H1 (cell line): ENCODE measurements at regions not wholly inside any gene's neighbourhood (a gene's known extent, or its start where the extent isn't known, plus 50 kb on each side); places are given as distances from the start of the nearest gene placed in this dataset.

ENCODE experiments used
- CTCF ChIA-PET: fragments of 300-600 bp; sonication (Branson Sonifier 250); formaldehyde crosslinking; loops from one replicate; lab custom pipeline; 2021; ENCODE audit not compliant: partially characterized antibody; lab: Charles Lee
- POLR2A ChIA-PET: fragments of 300-600 bp; sonication (Branson Sonifier 250); formaldehyde crosslinking; loops from one replicate; lab custom pipeline; 2021; ENCODE audit warnings: inconsistent platforms; ENCODE audit not compliant: partially characterized antibody; lab: Charles Lee
- DNase-seq, 2 experiments: peaks; one replicate each; pipeline versions ENCODE4 v3.0.0 to v3.0.0-alpha.2; 2010 to 2022; ENCODE audit warnings: low spot score in 2 of 2, low read depth in 1 of 2, mixed read lengths in 1 of 2
- FAIRE-seq: peaks from 2 replicates; lab custom pipeline; 2011; peaks lifted over from hg19 to GRCh38; lab: Jason Lieb, UNC
- H2AFZ ChIP-seq: 2 replicates; pipeline ENCODE4 v1.8.1; 2012; ENCODE audit warnings: low read length, inconsistent platforms
- H2AK5ac ChIP-seq: 2 replicates; pipeline ENCODE4 v1.6.1; 2013; ENCODE audit warnings: low read depth, low read length
- H2BK120ac ChIP-seq: replicated peaks from 2 replicates; pipeline ENCODE3; 2013; ENCODE audit warnings: low read depth, low read length, inconsistent platforms
- H2BK12ac ChIP-seq: 2 replicates; pipeline ENCODE4 v1.6.1; 2013; ENCODE audit warnings: low read depth, low read length
- H2BK15ac ChIP-seq: 2 replicates; pipeline ENCODE4 v1.6.1; 2013; ENCODE audit warnings: low read length
- H2BK20ac ChIP-seq: 2 replicates; pipeline ENCODE4 v1.6.1; 2013; ENCODE audit warnings: low read length
- H2BK5ac ChIP-seq: 2 replicates; pipeline ENCODE4 v1.6.1; 2013; ENCODE audit warnings: low read depth, low read length
- H3K14ac ChIP-seq: 2 replicates; pipeline ENCODE4 v1.6.1; 2013; ENCODE audit warnings: inconsistent platforms; ENCODE audit not compliant: insufficient read length
- H3K18ac ChIP-seq: 2 replicates; pipeline ENCODE4 v1.6.1; 2013; ENCODE audit warnings: low read length; ENCODE audit errors: extremely low read depth
- H3K23ac ChIP-seq: 2 replicates; pipeline ENCODE4 v1.6.1; 2013; ENCODE audit warnings: inconsistent platforms; ENCODE audit not compliant: insufficient read length
- H3K23me2 ChIP-seq: 2 replicates; pipeline ENCODE4 v1.6.1; 2013; ENCODE audit warnings: low read depth, low read length
- H3K27ac ChIP-seq: 2 replicates; pipeline ENCODE4 v1.6.1; 2011; ENCODE audit warnings: low read depth, low read length, inconsistent platforms
- H3K27me3 ChIP-seq, 4 experiments: replicated peaks in 1 of 4; 1 replicate in 1 of 4; 2 replicates in 3 of 4; pipeline versions ENCODE4 v1.6.1 to v1.8.1; 2011 to 2013; ENCODE audit warnings: low read length in 3 of 4, mild to moderate bottlenecking in 3 of 4, inconsistent platforms in 2 of 4, mixed read lengths in 2 of 4, moderate library complexity in 1 of 4; ENCODE audit not compliant: control insufficient read depth in 3 of 4, insufficient read depth in 3 of 4; ENCODE audit errors: extremely low read depth in 1 of 4
- H3K36me3 ChIP-seq, 4 experiments: 2 replicates each; pipeline versions ENCODE4 v1.6.1 to v1.8.1; 2011 to 2013; ENCODE audit warnings: mild to moderate bottlenecking in 4 of 4, low read length in 3 of 4, moderate library complexity in 2 of 4, control low read depth in 1 of 4, inconsistent platforms in 1 of 4; ENCODE audit not compliant: insufficient read depth in 4 of 4, control insufficient read depth in 2 of 4
- H3K4ac ChIP-seq: replicated peaks from 2 replicates; pipeline ENCODE3; 2013; ENCODE audit warnings: low read length, low read depth, mixed read lengths, inconsistent platforms; ENCODE audit not compliant: insufficient read length
- H3K4me1 ChIP-seq, 4 experiments: replicated peaks in 1 of 4; 1 replicate in 1 of 4; 2 replicates in 3 of 4; pipeline versions ENCODE4 v1.6.1 to v1.8.1; 2011 to 2013; ENCODE audit warnings: low read length in 3 of 4, inconsistent platforms in 2 of 4, mixed read lengths in 1 of 4; ENCODE audit not compliant: insufficient read depth in 4 of 4, control insufficient read depth in 3 of 4
- H3K4me2 ChIP-seq, 2 experiments: 2 replicates each; pipeline versions ENCODE4 v1.6.1 to v1.8.1; 2011 to 2013; ENCODE audit warnings: low read depth in 2 of 2, low read length in 2 of 2, control low read depth in 1 of 2, inconsistent platforms in 1 of 2, mild to moderate bottlenecking in 1 of 2; ENCODE audit not compliant: insufficient read depth in 1 of 2
- H3K4me3 ChIP-seq, 4 experiments: fragments of 200-600, 300-600 bp in 1 of 4; sonication (generic), shearing (Covaris generic), sonication (Bioruptor Twin) in 1 of 4; 2 replicates each; pipeline versions ENCODE4 v1.5.1 to v1.8.1; 2011 to 2016; ENCODE audit warnings: low read length in 4 of 4, low read depth in 3 of 4, control low read depth in 2 of 4, inconsistent platforms in 2 of 4, mild to moderate bottlenecking in 2 of 4, mixed read lengths in 1 of 4, moderate library complexity in 1 of 4; ENCODE audit not compliant: insufficient read depth in 2 of 4; ENCODE audit errors: extremely low read depth in 1 of 4
- H3K56ac ChIP-seq: replicated peaks from 2 replicates; pipeline ENCODE3; 2013; ENCODE audit warnings: low read depth, mild to moderate bottlenecking, mixed read lengths, low read length, inconsistent platforms; ENCODE audit not compliant: insufficient read length
- H3K79me1 ChIP-seq: 2 replicates; pipeline ENCODE4 v1.6.1; 2013; ENCODE audit warnings: low read depth, low read length, control low read depth
- H3K79me2 ChIP-seq, 2 experiments: 2 replicates each; pipeline versions ENCODE4 v1.6.1 to v1.8.1; 2012 to 2013; ENCODE audit warnings: low read length in 2 of 2, mild to moderate bottlenecking in 2 of 2, inconsistent platforms in 1 of 2; ENCODE audit not compliant: insufficient read depth in 2 of 2, control insufficient read depth in 1 of 2
- H3K9ac ChIP-seq, 4 experiments: replicated peaks in 1 of 4; 1 replicate in 1 of 4; 2 replicates in 3 of 4; pipeline versions ENCODE4 v1.6.1 to v1.8.1; 2011 to 2013; ENCODE audit warnings: low read depth in 3 of 4, low read length in 3 of 4, control low read depth in 2 of 4, mild to moderate bottlenecking in 2 of 4, moderate library complexity in 2 of 4, inconsistent platforms in 1 of 4; ENCODE audit errors: extremely low read depth in 1 of 4
- H3K9me3 ChIP-seq, 2 experiments: 2 replicates each; pipeline versions ENCODE4 v1.6.1 to v1.8.1; 2012 to 2013; ENCODE audit warnings: mild to moderate bottlenecking in 2 of 2, moderate library complexity in 2 of 2, control low read depth in 1 of 2, inconsistent platforms in 1 of 2, low read depth in 1 of 2, low read length in 1 of 2, mixed read lengths in 1 of 2; ENCODE audit not compliant: insufficient read depth in 2 of 2
- H4K20me1 ChIP-seq, 2 experiments: replicated peaks in 1 of 2; 2 replicates each; pipeline versions ENCODE3 to v1.8.1; 2011 to 2013; ENCODE audit warnings: inconsistent platforms in 2 of 2, low read length in 2 of 2, mild to moderate bottlenecking in 1 of 2; ENCODE audit not compliant: insufficient read depth in 2 of 2, control insufficient read depth in 1 of 2
- H4K5ac ChIP-seq: 2 replicates; pipeline ENCODE4 v1.6.1; 2013; ENCODE audit warnings: low read length, low read depth, mixed read lengths, inconsistent platforms; ENCODE audit not compliant: insufficient read length
- H4K8ac ChIP-seq: 2 replicates; pipeline ENCODE4 v1.8.0; 2013; ENCODE audit warnings: mild to moderate bottlenecking, moderate library complexity, low read length, inconsistent platforms; ENCODE audit not compliant: insufficient read depth; ENCODE audit errors: extremely low read depth
- H4K91ac ChIP-seq: replicated peaks from 2 replicates; pipeline ENCODE3; 2013; ENCODE audit warnings: low read length, mixed read lengths, inconsistent platforms; ENCODE audit not compliant: insufficient read length
- RNF2 ChIP-seq: fragments of 200-900, 300-1000 bp; sonication (generic); IDR thresholded peaks from 2 replicates; pipeline ENCODE4 v1.7.1; 2016; ENCODE audit warnings: borderline replicate concordance, low read depth, mild to moderate bottlenecking, antibody characterized with exemption, low read length; ENCODE audit not compliant: poor library complexity, severe bottlenecking; ENCODE audit errors: missing control alignments
- RXRA ChIP-seq: IDR thresholded peaks from 2 replicates; pipeline ENCODE4 v1.6.1; 2011; ENCODE audit warnings: low read depth, mild to moderate bottlenecking, low read length, moderate library complexity; ENCODE audit not compliant: insufficient read depth
- WGBS, 2 experiments: shearing (Covaris generic) in 1 of 2; methylation state at CpG; one replicate each; pipeline versions ENCODE4 v1.1.6 to v1.1.7; 2013 to 2015; ENCODE audit warnings: low lambda C conversion rate in 2 of 2, mixed read lengths in 2 of 2, inconsistent platforms in 1 of 2, low coverage in 1 of 2, missing lambda C conversion rate in 1 of 2; ENCODE audit not compliant: insufficient replicate concordance in 2 of 2, insufficient coverage in 1 of 2, insufficient read length in 1 of 2; ENCODE audit errors: extremely low coverage in 1 of 2, missing lambda C conversion rate in 1 of 2; 5-methylcytosine and 5-hydroxymethylcytosine counted together

GRCh38 chr6:78554341-78554740, 313.0 kb upstream of the IRAK1BP1 start:
- no peak overlapping the region for H3K4me2 ChIP-seq
- H3K9ac ChIP-seq: no peak overlapping the region
- no peak overlapping the region for H3K56ac ChIP-seq
- H4K8ac ChIP-seq: no peak overlapping the region
- CTCF ChIA-PET: no interaction called here
- H3K79me2 ChIP-seq: no peaks in the 10 kb centered on the region
- no peak overlapping the region for H2BK20ac ChIP-seq
- no peak overlapping the region for H2BK5ac ChIP-seq
- H3K9me3 ChIP-seq: peaks cover 18% of the 10 kb centered on the region in 2 experiments; a peak in 3 of 4 replicates
- no peak overlapping the region for H3K14ac ChIP-seq
- no peak overlapping the region for H4K5ac ChIP-seq
- FAIRE-seq (no peak), DNase-seq (no peak)
- no peak overlapping the region for H3K23ac ChIP-seq
- no peak overlapping the region for H3K4me3 ChIP-seq
- no peak overlapping the region for H3K27ac ChIP-seq
- no peak for TF ChIP-seq RXRA
- TF ChIP-seq RNF2: no peak
- H4K91ac ChIP-seq: no peak overlapping the region
- 85% methylated on average over 2 of the region's 2 CpGs; no CpG with 5 or more reads in 1 of the 2 experiments for WGBS, 2 experiments
- H3K79me1 ChIP-seq: no peaks in the 10 kb centered on the region
- H2BK120ac ChIP-seq: no peak overlapping the region
- POLR2A ChIA-PET: no interaction called here
- no peaks in the 10 kb centered on the region for H3K4me1 ChIP-seq
- no peak overlapping the region for H3K18ac ChIP-seq
- no peak overlapping the region for H2AK5ac ChIP-seq
- H3K4ac ChIP-seq: no peak overlapping the region
- H3K36me3 ChIP-seq: no peaks in the 10 kb centered on the region
- H3K27me3 ChIP-seq: no peaks in the 10 kb centered on the region
- H4K20me1 ChIP-seq: no peaks in the 10 kb centered on the region
- no peak overlapping the region for H2BK15ac ChIP-seq
- H2BK12ac ChIP-seq: no peak overlapping the region
- no peak overlapping the region for H2AFZ ChIP-seq
- H3K23me2 ChIP-seq: no peaks in the 10 kb centered on the region
